Left colon (tissue), 2 donors: ENCODE measurements at regions not wholly inside any gene's neighbourhood (a gene's known extent, or its start where the extent isn't known, plus 50 kb on each side); places are given as distances from the start of the nearest gene placed in this dataset.

Source experiments
- ATAC-seq: fragments of 200-7000 bp; cut with Tn5 transposase; one replicate; pipeline ENCODE4 v1.9.1; 2020; ENCODE audit warnings: mild to moderate bottlenecking, moderate library complexity
- DNase-seq, 2 donors: peaks; one replicate each; pipeline ENCODE4 v3.0.0-alpha.2; 2020
- intact Hi-C, 2 donors: fragments of 100-400 bp; cut with DNase I in 1 of 2; cut with micrococcal nuclease in 1 of 2; formaldehyde crosslinking; loops; one replicate each; pipeline versions ENCODE4 v1.11.2 to v1.14.0; 2022; cut with DNase I, micrococcal nuclease
- donor health status: DM: no; HTN: no; CAD: no.
- donor health status: DM: yes; HTN: yes; CAD: no.

- intact Hi-C loops: loop anchor here in 1 of 2 donors (10.0 kb wide), 1 partner anchor 192 kb away; no protein-coding TSS in a partner anchor
- DNase-seq (no peak), ATAC-seq (no peak)
Measured at GRCh38 chr11:116452461-116452860, 320.3 kb downstream of the BUD13 start.

- ATAC-seq (no peak), DNase-seq (no peak)
- intact Hi-C loops: no loop called here
Measured at GRCh38 chr11:116449522-116449921, 323.3 kb downstream of the BUD13 start.

GRCh38 chr11:116446048-116446941, 326.5 kb downstream of the BUD13 start:
- ATAC-seq (peak; percentile 53), DNase-seq (no peak)
- intact Hi-C loops: no loop called here

GRCh38 chr11:116445108-116446047, 327.4 kb downstream of the BUD13 start:
- ATAC-seq (peak; percentile 71), DNase-seq (no peak)
- intact Hi-C loops: no loop called here

- no peak for DNase-seq
- intact Hi-C loops: no loop called here
- ATAC-seq: no peak
Measured at GRCh38 chr11:116442238-116442752, 330.5 kb downstream of the BUD13 start.

- intact Hi-C loops: no loop called here
- no peak for ATAC-seq
- no peak for DNase-seq
Measured at GRCh38 chr11:116439361-116439677, 333.5 kb downstream of the BUD13 start.

GRCh38 chr11:116438651-116439360, 334.0 kb downstream of the BUD13 start:
- no peak for ATAC-seq
- intact Hi-C loops: no loop called here
- no peak for DNase-seq

- intact Hi-C loops: no loop called here
- no peak for ATAC-seq
- no peak for DNase-seq
Measured at GRCh38 chr11:116434986-116435385, 337.8 kb downstream of the BUD13 start.

- no peak for ATAC-seq
- DNase-seq: no peak
- intact Hi-C loops: no loop called here
Measured at GRCh38 chr11:116432301-116432700, 340.5 kb downstream of the BUD13 start.

GRCh38 chr11:116431842-116432241, 340.9 kb downstream of the BUD13 start:
- intact Hi-C loops: no loop called here
- ATAC-seq (peak; percentile 39), DNase-seq (no peak)

- intact Hi-C loops: no loop called here
- ATAC-seq (no peak), DNase-seq (no peak)
Measured at GRCh38 chr11:116428638-116428975, 344.2 kb downstream of the BUD13 start.

- peak in 1 of 2 donors; percentile 38 for DNase-seq
- intact Hi-C loops: no loop called here
- ATAC-seq: peak; percentile 65
Measured at GRCh38 chr11:116427903-116428637, 344.7 kb downstream of the BUD13 start.

GRCh38 chr11:116427337-116427902, 345.4 kb downstream of the BUD13 start:
- intact Hi-C loops: no loop called here
- peak; percentile 65 for ATAC-seq
- no peak for DNase-seq

- ATAC-seq (no peak), DNase-seq (no peak)
- intact Hi-C loops: no loop called here
Measured at GRCh38 chr11:116426761-116427160, 346.0 kb downstream of the BUD13 start.

- intact Hi-C loops: no loop called here
- DNase-seq (no peak), ATAC-seq (no peak)
Measured at GRCh38 chr11:116424615-116425261, 348.0 kb downstream of the BUD13 start.

GRCh38 chr11:116422956-116423600, 349.7 kb downstream of the BUD13 start:
- ATAC-seq (no peak), DNase-seq (no peak)
- intact Hi-C loops: no loop called here

GRCh38 chr11:116422556-116422955, 350.2 kb downstream of the BUD13 start:
- ATAC-seq (no peak), DNase-seq (peak in 1 of 2 donors; percentile 35)
- intact Hi-C loops: no loop called here
